ENCODE measurements at regions not wholly inside any gene's neighbourhood (a gene's known extent, or its start where the extent isn't known, plus 50 kb on each side); places are given as distances from the start of the nearest gene placed in this dataset.

- TF ChIP-seq NFIC (IDR thresholded peaks at IDR 0.05), result no peak
- TF ChIP-seq TCF12 (IDR thresholded peaks at IDR 0.05; ENCODE audit: low read depth), result no peak
- no peak for TF ChIP-seq EGR1 (IDR thresholded peaks at IDR 0.05)
- no peak for TF ChIP-seq MAX (IDR thresholded peaks at IDR 0.05)
- no peak for TF ChIP-seq ZBTB7A (IDR thresholded peaks at IDR 0.05; ENCODE audit: low read depth)
- no peak for TF ChIP-seq RAD21 (IDR thresholded peaks at IDR 0.05; ENCODE audit: low read depth)
- no peak for TF ChIP-seq TAF1 (IDR thresholded peaks at IDR 0.05; ENCODE audit: low read depth)
- no peak for TF ChIP-seq YY1 (IDR thresholded peaks at IDR 0.05; ENCODE audit: low read depth)
- TF ChIP-seq CEBPB (IDR thresholded peaks at IDR 0.05), result no peak
These were observed 174.9 kb upstream of the SEMA6D start for GRCh38 chr15:47542312-47542989.

DNA sequence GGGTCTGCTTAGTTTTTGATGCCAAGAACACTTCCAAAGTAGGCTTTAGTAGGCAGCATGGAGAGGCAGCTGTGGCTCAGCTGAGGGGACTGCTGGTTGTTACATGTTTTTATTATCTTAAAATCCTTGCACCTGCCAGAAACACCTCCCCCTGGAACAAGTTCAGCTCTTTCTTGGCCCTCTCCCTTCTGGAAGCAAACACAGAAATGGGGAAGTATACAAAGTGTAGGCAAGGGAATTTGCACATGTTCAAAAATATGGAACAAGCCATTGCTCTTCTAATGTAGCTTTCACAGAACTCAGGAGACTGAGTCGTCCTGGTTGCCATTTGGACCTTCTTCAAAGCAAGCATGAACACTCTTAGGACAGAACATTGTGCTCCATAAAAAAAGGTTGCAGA, 169.1 kb upstream of the SEMA6D start:
- TF ChIP-seq CREB1 (IDR thresholded peaks at IDR 0.05; ENCODE audit: low read depth) (no peak), NFIC (IDR thresholded peaks at IDR 0.05) (no peak), YY1 (IDR thresholded peaks at IDR 0.05; ENCODE audit: low read depth) (no peak), REST (IDR thresholded peaks at IDR 0.05; ENCODE audit: low read depth) (no peak), FOXM1 (IDR thresholded peaks at IDR 0.05; ENCODE audit: borderline replicate concordance, low read depth) (no peak), MAX (IDR thresholded peaks at IDR 0.05) (no peak)
- TF ChIP-seq, protein P1, sequence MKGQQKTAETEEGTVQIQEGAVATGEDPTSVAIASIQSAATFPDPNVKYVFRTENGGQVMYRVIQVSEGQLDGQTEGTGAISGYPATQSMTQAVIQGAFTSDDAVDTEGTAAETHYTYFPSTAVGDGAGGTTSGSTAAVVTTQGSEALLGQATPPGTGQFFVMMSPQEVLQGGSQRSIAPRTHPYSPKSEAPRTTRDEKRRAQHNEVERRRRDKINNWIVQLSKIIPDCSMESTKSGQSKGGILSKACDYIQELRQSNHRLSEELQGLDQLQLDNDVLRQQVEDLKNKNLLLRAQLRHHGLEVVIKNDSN (IDR thresholded peaks at IDR 0.05), result no peak

DNA sequence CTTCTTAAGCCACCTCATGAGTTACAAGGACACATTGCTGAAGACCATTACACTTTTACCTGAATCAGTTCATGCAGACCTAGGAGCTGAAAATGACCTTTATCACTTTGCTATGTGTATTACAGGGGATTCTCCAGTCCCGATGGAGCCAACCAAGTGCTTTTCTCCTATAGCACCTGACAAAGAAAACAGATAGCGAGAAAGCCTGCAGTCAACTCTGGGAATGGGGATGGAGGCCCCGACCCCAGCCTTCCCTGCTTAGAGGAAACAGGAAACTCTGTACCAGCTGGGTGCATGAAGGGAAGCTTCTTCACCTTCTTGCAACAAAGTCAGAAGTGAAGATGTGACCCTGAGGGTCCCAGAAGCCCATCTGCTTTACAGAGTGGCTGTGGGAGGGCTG, 168.3 kb upstream of the SEMA6D start:
- no peak for TF ChIP-seq TEAD4 (IDR thresholded peaks at IDR 0.05)
- no peak for TF ChIP-seq YY1 (IDR thresholded peaks at IDR 0.05; ENCODE audit: low read depth)
- no peak for TF ChIP-seq CREB1 (IDR thresholded peaks at IDR 0.05; ENCODE audit: low read depth)
- TF ChIP-seq EP300 (IDR thresholded peaks at IDR 0.05; ENCODE audit: borderline replicate concordance), result no peak
- no peak for TF ChIP-seq TAF1 (IDR thresholded peaks at IDR 0.05; ENCODE audit: low read depth)
- TF ChIP-seq NFIC (IDR thresholded peaks at IDR 0.05), result no peak
- TF ChIP-seq, protein P1 (IDR thresholded peaks at IDR 0.05), result no peak
- no peak for TF ChIP-seq CEBPB (IDR thresholded peaks at IDR 0.05)
- TF ChIP-seq MAX (IDR thresholded peaks at IDR 0.05), result no peak
- no peak for TF ChIP-seq EGR1 (IDR thresholded peaks at IDR 0.05)
- TF ChIP-seq TCF12 (IDR thresholded peaks at IDR 0.05; ENCODE audit: low read depth), result no peak
- no peak for TF ChIP-seq FOXM1 (IDR thresholded peaks at IDR 0.05; ENCODE audit: borderline replicate concordance, low read depth)
- no peak for TF ChIP-seq REST (IDR thresholded peaks at IDR 0.05; ENCODE audit: low read depth)
- TF ChIP-seq RAD21 (IDR thresholded peaks at IDR 0.05; ENCODE audit: low read depth), result no peak

GRCh38 chr15:47551079-47551478, 166.2 kb upstream of the SEMA6D start:
- TF ChIP-seq REST (IDR thresholded peaks at IDR 0.05; ENCODE audit: low read depth), result no peak
- TF ChIP-seq EP300 (IDR thresholded peaks at IDR 0.05; ENCODE audit: borderline replicate concordance), result no peak
- no peak for TF ChIP-seq TEAD4 (IDR thresholded peaks at IDR 0.05)
- no peak for TF ChIP-seq CREB1 (IDR thresholded peaks at IDR 0.05; ENCODE audit: low read depth)
- TF ChIP-seq TCF12 (IDR thresholded peaks at IDR 0.05; ENCODE audit: low read depth), result no peak
- TF ChIP-seq, protein P1 (IDR thresholded peaks at IDR 0.05), result no peak
- no peak for TF ChIP-seq FOXM1 (IDR thresholded peaks at IDR 0.05; ENCODE audit: borderline replicate concordance, low read depth)
- TF ChIP-seq ZBTB7A (IDR thresholded peaks at IDR 0.05; ENCODE audit: low read depth), result no peak
- no peak; the same call in 1 of the 2 replicates for TF ChIP-seq RAD21 (IDR thresholded peaks at IDR 0.05; ENCODE audit: low read depth)
- no peak for TF ChIP-seq EGR1 (IDR thresholded peaks at IDR 0.05)
- no peak for TF ChIP-seq TAF1 (IDR thresholded peaks at IDR 0.05; ENCODE audit: low read depth)
- TF ChIP-seq NFIC (IDR thresholded peaks at IDR 0.05), result no peak
- TF ChIP-seq CEBPB (IDR thresholded peaks at IDR 0.05), result no peak
- TF ChIP-seq YY1 (IDR thresholded peaks at IDR 0.05; ENCODE audit: low read depth), result no peak
- no peak for TF ChIP-seq MAX (IDR thresholded peaks at IDR 0.05)
